Keratinocyte (primary cell): ENCODE measurements at regions not wholly inside any gene's neighbourhood (a gene's known extent, or its start where the extent isn't known, plus 50 kb on each side); places are given as distances from the start of the nearest gene placed in this dataset.

Source experiments
- DNase-seq: peaks from one replicate; pipeline ENCODE4 v3.0.0-alpha.2; 2011; ENCODE audit warnings: low read depth, missing footprints, low spot score
- FAIRE-seq: peaks from 2 replicates; lab custom pipeline; 2011; peaks lifted over from hg19 to GRCh38; lab: Jason Lieb, UNC
- H2AFZ ChIP-seq: 2 replicates; pipeline ENCODE4 v1.6.0; 2012; ENCODE audit warnings: low read length, control low read depth, inconsistent platforms; ENCODE audit not compliant: control insufficient read depth
- H3K27ac ChIP-seq: 2 replicates; pipeline ENCODE4 v1.5.1; 2011; ENCODE audit warnings: low read length; ENCODE audit not compliant: control insufficient read depth, insufficient read depth
- H3K27me3 ChIP-seq: 3 replicates; pipeline ENCODE4 v1.6.0; 2011; ENCODE audit warnings: low read length; ENCODE audit not compliant: control insufficient read depth, insufficient read depth; ENCODE audit errors: extremely low read depth
- H3K36me3 ChIP-seq, 2 experiments: 2 replicates in 1 of 2; 3 replicates in 1 of 2; pipeline ENCODE4 v1.5.1; 2011; ENCODE audit warnings: low read length in 2 of 2, mild to moderate bottlenecking in 1 of 2; ENCODE audit not compliant: control insufficient read depth in 2 of 2, insufficient read depth in 2 of 2; ENCODE audit errors: extremely low read depth in 1 of 2
- H3K4me1 ChIP-seq: 3 replicates; pipeline ENCODE4 v1.5.1; 2011; ENCODE audit warnings: low read length; ENCODE audit not compliant: control insufficient read depth, insufficient read depth; ENCODE audit errors: extremely low read depth
- H3K4me2 ChIP-seq: 3 replicates; pipeline ENCODE4 v1.6.0; 2011; ENCODE audit warnings: low read depth, low read length; ENCODE audit not compliant: control insufficient read depth, insufficient read depth; ENCODE audit errors: extremely low read depth
- H3K4me3 ChIP-seq, 3 experiments: fragments of 200-600 bp in 1 of 3; sonication (generic) in 1 of 3; 2 replicates in 2 of 3; 3 replicates in 1 of 3; pipeline ENCODE4 v1.5.1; 2011 to 2016; ENCODE audit warnings: low read length in 3 of 3, mild to moderate bottlenecking in 3 of 3, control low read depth in 2 of 3, inconsistent platforms in 1 of 3, low read depth in 1 of 3, mixed read lengths in 1 of 3, mixed run types in 1 of 3, moderate library complexity in 1 of 3; ENCODE audit not compliant: control insufficient read depth in 2 of 3, insufficient read depth in 2 of 3; ENCODE audit errors: extremely low read depth in 1 of 3
- H3K79me2 ChIP-seq: 2 replicates; pipeline ENCODE4 v1.6.0; 2012; ENCODE audit warnings: low read length; ENCODE audit not compliant: control insufficient read depth, insufficient read depth
- H3K9ac ChIP-seq: 3 replicates; pipeline ENCODE4 v1.6.0; 2011; ENCODE audit warnings: low read length; ENCODE audit not compliant: control insufficient read depth, insufficient read depth; ENCODE audit errors: extremely low read depth
- H3K9me1 ChIP-seq: 3 replicates; pipeline ENCODE4 v1.6.0; 2011; ENCODE audit warnings: low read length; ENCODE audit not compliant: control insufficient read depth, insufficient read depth; ENCODE audit errors: extremely low read depth
- H3K9me3 ChIP-seq: 2 replicates; pipeline ENCODE4 v1.5.1; 2012; ENCODE audit warnings: low read depth, low read length; ENCODE audit not compliant: control insufficient read depth
- H4K20me1 ChIP-seq: 3 replicates; pipeline ENCODE4 v1.6.0; 2011; ENCODE audit warnings: low read length; ENCODE audit not compliant: control insufficient read depth, insufficient read depth; ENCODE audit errors: extremely low read depth
- CTCF ChIP-seq, 3 experiments: IDR thresholded peaks in 1 of 3; conservative IDR thresholded peaks in 1 of 3; optimal IDR thresholded peaks in 1 of 3; 2 replicates in 2 of 3; 3 replicates in 1 of 3; pipeline versions ENCODE3 to v1.5.1; 2011; ENCODE audit warnings: low read length in 3 of 3, mild to moderate bottlenecking in 3 of 3, moderate library complexity in 2 of 3, control low read depth in 1 of 3, inconsistent platforms in 1 of 3; ENCODE audit not compliant: insufficient read depth in 2 of 3; ENCODE audit errors: extremely low read depth in 1 of 3
- EZH2 ChIP-seq: IDR thresholded peaks from one replicate; pipeline ENCODE4 v1.6.1; 2012; ENCODE audit warnings: inconsistent platforms, mild to moderate bottlenecking, low read length, moderate library complexity
- dilution Hi-C: fragments of 300-500 bp; cut with MboI; formaldehyde crosslinking; loops from one replicate; pipeline ENCODE4 v1.7.0; 2020; ENCODE audit warnings: low sequenced_read_pairs; ENCODE audit not compliant: extremely low pct_ligation_motif_present

- Histone ChIP-seq H3K27ac (no peak overlapping the region), H3K79me2 (no peaks in the 10 kb centered on the region), H3K4me2 (no peak overlapping the region), H3K4me1 (no peaks in the 10 kb centered on the region), H3K4me3 (no peak overlapping the region), H3K27me3 (no peaks in the 10 kb centered on the region), H2AFZ (no peak overlapping the region), H3K36me3 (no peaks in the 10 kb centered on the region), H4K20me1 (no peaks in the 10 kb centered on the region), H3K9me1 (no peaks in the 10 kb centered on the region), H3K9me3 (no peaks in the 10 kb centered on the region), H3K9ac (no peak overlapping the region)
- DNase-seq (no peak), FAIRE-seq (no peak)
- TF ChIP-seq CTCF (optimal IDR thresholded peaks at IDR 0.05 in 1 of 3, IDR thresholded peaks at IDR 0.05 in 1 of 3, conservative IDR thresholded peaks at IDR 0.05 in 1 of 3; ENCODE audit: extremely low read depth in 1 of 3, insufficient read depth in 2 of 3, low read length in 3 of 3) (no peak), EZH2 (no peak)
- dilution Hi-C loops: no loop called here
These were observed 239.4 kb upstream of the SKOR2 start for GRCh38 chr18:47490882-47491281.

- Histone ChIP-seq H3K4me1 (no peaks in the 10 kb centered on the region), H3K4me3 (no peak overlapping the region), H3K4me2 (no peak overlapping the region), H3K27ac (no peak overlapping the region), H3K9me3 (no peaks in the 10 kb centered on the region), H3K36me3 (no peaks in the 10 kb centered on the region), H3K79me2 (no peaks in the 10 kb centered on the region), H2AFZ (no peak overlapping the region), H4K20me1 (no peaks in the 10 kb centered on the region), H3K9me1 (no peaks in the 10 kb centered on the region), H3K27me3 (no peaks in the 10 kb centered on the region), H3K9ac (no peak overlapping the region)
- FAIRE-seq (no peak), DNase-seq (no peak)
- dilution Hi-C loops: no loop called here
- TF ChIP-seq EZH2 (no peak), CTCF (optimal IDR thresholded peaks at IDR 0.05 in 1 of 3, IDR thresholded peaks at IDR 0.05 in 1 of 3, conservative IDR thresholded peaks at IDR 0.05 in 1 of 3; ENCODE audit: extremely low read depth in 1 of 3, insufficient read depth in 2 of 3, low read length in 3 of 3) (no peak)
These were observed 233.8 kb upstream of the SKOR2 start for GRCh38 chr18:47485221-47485797.
